Liver (tissue), 6 donors: ENCODE measurements at regions not wholly inside any gene's neighbourhood (a gene's known extent, or its start where the extent isn't known, plus 50 kb on each side); places are given as distances from the start of the nearest gene placed in this dataset.
"Not testable (repeated sequence)": the region's sequence is repeated elsewhere in the genome, so short reads cannot be mapped to it uniquely, and the experiment has no call there.

ENCODE experiments used
- DNase-seq: peaks from one replicate; pipeline ENCODE4 v3.0.0-alpha.2; 2017; ENCODE audit warnings: low spot score
- H3K27ac ChIP-seq, 2 donors: one replicate each; pipeline ENCODE4 v1.7.0; 2013; ENCODE audit warnings: inconsistent platforms in 2 of 2, low read length in 2 of 2, control low read depth in 1 of 2, low read depth in 1 of 2, mild to moderate bottlenecking in 1 of 2
- H3K27me3 ChIP-seq, 4 donors: one replicate each; pipeline versions ENCODE4 v1.6.1 to v1.7.0; 2013; ENCODE audit warnings: low read length in 3 of 4, inconsistent platforms in 1 of 4, mild to moderate bottlenecking in 1 of 4, moderate library complexity in 1 of 4; ENCODE audit not compliant: control insufficient read depth in 4 of 4, insufficient read depth in 4 of 4
- H3K36me3 ChIP-seq, 4 donors: one replicate each; pipeline versions ENCODE4 v1.6.1 to v1.7.0; 2013; ENCODE audit warnings: low read length in 3 of 4, mild to moderate bottlenecking in 3 of 4, low read depth in 1 of 4, moderate library complexity in 1 of 4; ENCODE audit not compliant: control insufficient read depth in 4 of 4, insufficient read depth in 3 of 4
- H3K4me1 ChIP-seq, 4 donors: one replicate each; pipeline versions ENCODE4 v1.6.1 to v1.7.0; 2013; ENCODE audit warnings: low read length in 3 of 4, mild to moderate bottlenecking in 3 of 4, moderate library complexity in 1 of 4; ENCODE audit not compliant: control insufficient read depth in 4 of 4, insufficient read depth in 4 of 4
- H3K4me3 ChIP-seq, 3 donors: one replicate each; pipeline versions ENCODE4 v1.6.1 to v1.7.0; 2013; ENCODE audit warnings: low read length in 3 of 3, control low read depth in 1 of 3, low read depth in 1 of 3, mild to moderate bottlenecking in 1 of 3
- H3K9ac ChIP-seq, 2 donors: one replicate each; pipeline ENCODE4 v1.7.0; 2013; ENCODE audit warnings: low read length in 2 of 2, mild to moderate bottlenecking in 2 of 2, moderate library complexity in 2 of 2, control low read depth in 1 of 2, low read depth in 1 of 2
- H3K9me3 ChIP-seq, 4 donors: one replicate each; pipeline versions ENCODE4 v1.6.1 to v1.7.0; 2013; ENCODE audit warnings: low read length in 3 of 4; ENCODE audit not compliant: control insufficient read depth in 4 of 4
- WGBS: extraction: QIAGEN DNeasy Blood & Tissue Kit; methylation state at CpG from one replicate; pipeline ENCODE4 v1.1.7; 2013; 5-methylcytosine and 5-hydroxymethylcytosine counted together
- donor health status: healthy.
- donor health status: healthy.
- donor health status: healthy.

- H3K9ac ChIP-seq, H3K4me3 ChIP-seq, H3K27me3 ChIP-seq, H3K27ac ChIP-seq, H3K36me3 ChIP-seq, H3K4me1 ChIP-seq, H3K9me3 ChIP-seq, DNase-seq: not testable (repeated sequence)
- WGBS = 80% methylated on average over 2 of the region's 5 CpGs
These were observed 73.5 kb downstream of the NPIPA8 start for GRCh38 chr16:18263046-18263445.

- not testable (repeated sequence) for H3K27me3 ChIP-seq, H3K9ac ChIP-seq, H3K4me1 ChIP-seq, H3K36me3 ChIP-seq, H3K4me3 ChIP-seq, H3K9me3 ChIP-seq, H3K27ac ChIP-seq, DNase-seq
- WGBS = 73% methylated on average over 2 of the region's 2 CpGs
These were observed 74.7 kb downstream of the NPIPA8 start for GRCh38 chr16:18261848-18262247.

DNA sequence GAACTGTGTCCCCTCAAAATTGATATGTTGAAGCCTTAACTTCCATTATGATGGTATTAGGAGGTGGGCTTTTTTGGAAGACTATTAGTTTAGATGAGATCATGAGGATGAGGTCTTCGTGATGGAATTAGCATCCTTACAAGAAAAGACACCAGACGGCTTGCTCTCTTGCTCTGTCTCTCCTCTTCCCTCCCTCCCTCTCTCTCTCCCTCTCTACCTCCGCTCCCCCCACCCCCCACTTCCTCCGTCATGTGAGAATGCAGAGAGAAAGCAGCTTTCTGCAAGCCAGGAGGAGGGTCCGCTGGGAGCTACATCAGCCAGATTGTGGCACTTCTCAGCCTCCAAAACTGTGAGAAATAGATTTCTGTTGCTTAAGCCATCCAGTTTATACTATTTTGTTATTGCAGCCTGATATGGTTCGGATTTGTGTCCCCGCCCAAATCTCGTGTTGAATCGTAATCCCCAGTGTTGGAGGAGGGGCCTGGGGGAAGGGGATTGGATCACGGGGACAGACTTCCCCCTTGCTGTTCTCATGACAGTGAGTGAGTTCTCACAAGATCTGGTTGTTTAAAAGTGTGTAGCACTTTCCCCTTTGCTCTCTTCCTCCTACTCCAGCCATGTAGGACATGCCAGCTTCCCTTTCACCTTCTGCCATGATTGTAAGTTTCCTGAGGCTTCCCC is 76.9 kb downstream of the NPIPA8 start:
- not testable (repeated sequence) for DNase-seq, H3K27me3 ChIP-seq, H3K9me3 ChIP-seq, H3K9ac ChIP-seq, H3K27ac ChIP-seq, H3K4me1 ChIP-seq, H3K36me3 ChIP-seq, H3K4me3 ChIP-seq
- 0% methylated on average over 1 of the region's 10 CpGs for WGBS

DNA sequence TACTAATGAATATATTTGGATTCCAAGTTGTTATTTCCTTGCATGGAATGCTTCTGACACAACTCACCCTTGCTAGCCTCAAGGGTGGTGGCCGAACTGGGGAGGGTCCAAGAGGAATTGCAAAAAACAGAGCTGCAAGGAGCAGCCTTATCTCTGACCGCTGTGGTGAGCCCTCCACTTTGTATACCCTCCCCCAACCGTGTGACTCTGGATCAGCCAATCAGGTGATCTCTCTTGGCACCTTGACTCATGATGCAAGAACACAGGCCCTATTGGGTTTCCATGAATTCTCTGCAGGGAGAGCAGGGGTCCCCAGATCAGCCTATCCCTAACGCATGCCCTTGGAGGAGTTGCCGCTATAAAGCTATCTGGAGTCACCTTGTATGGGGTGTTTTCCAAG is 83.6 kb downstream of the NPIPA8 start:
- H3K4me1 ChIP-seq, H3K4me3 ChIP-seq, DNase-seq, H3K9ac ChIP-seq, H3K36me3 ChIP-seq, H3K9me3 ChIP-seq, H3K27ac ChIP-seq, H3K27me3 ChIP-seq: not testable (repeated sequence)
- WGBS = no CpG with 5 or more reads among the region's 5 CpGs

GRCh38 chr16:18230505-18230904 is 106.0 kb downstream of the NPIPA8 start:
- H3K36me3 ChIP-seq, H3K4me1 ChIP-seq, H3K9me3 ChIP-seq, H3K27me3 ChIP-seq, H3K4me3 ChIP-seq, DNase-seq, H3K27ac ChIP-seq, H3K9ac ChIP-seq: not testable (repeated sequence)
- WGBS = 29% methylated on average over 7 of the region's 13 CpGs

DNA sequence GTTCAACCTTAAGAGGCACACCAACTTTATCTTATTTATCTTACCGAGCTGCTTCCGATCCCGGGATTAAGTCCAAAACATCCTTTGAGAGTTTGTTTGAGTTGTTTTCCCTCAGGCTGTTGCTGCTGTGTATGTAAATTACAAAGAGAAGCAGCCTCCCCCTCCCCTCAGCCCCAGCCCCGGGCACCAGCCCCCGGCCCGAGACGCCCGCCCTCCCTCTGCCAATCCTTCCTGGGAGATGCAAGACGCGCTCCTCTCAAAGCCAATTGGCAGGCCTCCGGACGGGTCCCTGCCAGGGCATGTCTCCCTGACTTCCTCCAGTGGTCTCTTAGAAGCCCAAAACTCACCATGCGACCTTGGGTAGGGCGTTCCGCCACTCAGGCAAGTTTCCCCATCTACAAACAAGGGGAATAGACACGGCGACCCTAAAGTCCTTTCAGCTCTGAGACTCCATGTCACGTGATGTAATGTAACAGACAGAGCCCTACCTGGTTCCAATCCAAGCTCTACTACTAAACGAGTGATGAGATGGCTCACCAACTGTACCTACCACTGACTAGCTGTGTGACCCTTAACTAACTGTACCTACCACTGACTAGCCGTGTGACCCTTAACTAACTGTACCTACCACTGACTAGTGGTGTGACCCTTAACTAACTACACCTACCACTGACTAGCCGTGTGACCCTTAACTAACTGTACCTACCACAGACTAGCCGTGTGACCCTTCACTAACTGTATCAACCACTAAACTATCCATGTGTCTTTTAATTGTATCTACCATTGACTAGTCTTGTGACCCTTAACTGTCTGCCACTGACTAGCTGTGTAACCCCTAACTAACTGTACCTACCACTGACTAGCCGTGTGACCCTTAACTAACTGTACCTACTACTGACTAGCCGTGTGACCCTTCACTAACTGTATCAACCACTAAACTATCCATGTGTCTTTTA is 114.2 kb downstream of the NPIPA8 start:
- H3K36me3 ChIP-seq, DNase-seq, H3K27ac ChIP-seq, H3K4me3 ChIP-seq, H3K9me3 ChIP-seq, H3K27me3 ChIP-seq, H3K4me1 ChIP-seq, H3K9ac ChIP-seq: not testable (repeated sequence)
- WGBS = 61% methylated on average over 14 of the region's 24 CpGs

- not testable (repeated sequence) for H3K27me3 ChIP-seq, H3K9ac ChIP-seq, DNase-seq, H3K9me3 ChIP-seq, H3K4me1 ChIP-seq, H3K4me3 ChIP-seq, H3K36me3 ChIP-seq, H3K27ac ChIP-seq
- WGBS = 40% methylated on average over 7 of the region's 9 CpGs
These were observed 118.8 kb downstream of the NPIPA8 start for GRCh38 chr16:18217741-18218140.

GRCh38 chr16:18216814-18217213 is 119.7 kb downstream of the NPIPA8 start:
- WGBS = 11% methylated on average over 8 of the region's 9 CpGs
- H3K27me3 ChIP-seq, H3K36me3 ChIP-seq, H3K27ac ChIP-seq, H3K9me3 ChIP-seq, H3K4me1 ChIP-seq, DNase-seq, H3K4me3 ChIP-seq, H3K9ac ChIP-seq: not testable (repeated sequence)
